ENCODE measurements at regions not wholly inside any gene's neighbourhood (a gene's known extent, or its start where the extent isn't known, plus 50 kb on each side); places are given as distances from the start of the nearest gene placed in this dataset.

- no peak for TF ChIP-seq CTCF (IDR thresholded peaks at IDR 0.05)
- TF ChIP-seq POLR2AphosphoS5 (IDR thresholded peaks at IDR 0.05): no peak
- no peak for TF ChIP-seq POLR2A (IDR thresholded peaks at IDR 0.05; ENCODE audit: low read depth)
- no peak for TF ChIP-seq EP300 (IDR thresholded peaks at IDR 0.05)
Measured at GRCh38 chr2:49271060-49271606, 116.8 kb upstream of the FSHR start.

Data from esophagus muscularis mucosa (tissue), 4 donors.